Ectodermal cell (in vitro differentiated cells): ENCODE measurements at regions not wholly inside any gene's neighbourhood (a gene's known extent, or its start where the extent isn't known, plus 50 kb on each side); places are given as distances from the start of the nearest gene placed in this dataset.
"Not testable (repeated sequence)": the region's sequence is repeated elsewhere in the genome, so short reads cannot be mapped to it uniquely, and the experiment has no call there.

ENCODE experiments used
- H3K27ac ChIP-seq: 2 replicates; pipeline ENCODE4 v1.7.0; 2013; ENCODE audit warnings: mild to moderate bottlenecking, low read depth, low read length; ENCODE audit not compliant: insufficient read depth, poor library complexity, severe bottlenecking
- H3K27me3 ChIP-seq: 2 replicates; pipeline ENCODE4 v1.7.0; 2013; ENCODE audit warnings: mild to moderate bottlenecking, low read length; ENCODE audit not compliant: insufficient read depth, control insufficient read depth, poor library complexity, severe bottlenecking
- H3K36me3 ChIP-seq: one replicate; pipeline ENCODE4 v1.7.0; 2013; ENCODE audit warnings: low read length; ENCODE audit not compliant: control insufficient read depth, insufficient read depth
- H3K4me1 ChIP-seq: one replicate; pipeline ENCODE4 v1.7.0; 2013; ENCODE audit warnings: low read length; ENCODE audit not compliant: control insufficient read depth, insufficient read depth
- H3K4me3 ChIP-seq: 2 replicates; pipeline ENCODE4 v1.7.0; 2013; ENCODE audit warnings: low read depth, low read length, control low read depth; ENCODE audit not compliant: insufficient read depth
- H3K9me3 ChIP-seq: 2 replicates; pipeline ENCODE4 v1.7.0; 2013; ENCODE audit warnings: mild to moderate bottlenecking, low read length, moderate library complexity; ENCODE audit not compliant: control insufficient read depth
- WGBS, 2 experiments: methylation state at CpG; one replicate each; pipeline ENCODE4 v1.1.7; 2013; ENCODE audit warnings: missing lambda C conversion rate in 2 of 2; 5-methylcytosine and 5-hydroxymethylcytosine counted together

DNA sequence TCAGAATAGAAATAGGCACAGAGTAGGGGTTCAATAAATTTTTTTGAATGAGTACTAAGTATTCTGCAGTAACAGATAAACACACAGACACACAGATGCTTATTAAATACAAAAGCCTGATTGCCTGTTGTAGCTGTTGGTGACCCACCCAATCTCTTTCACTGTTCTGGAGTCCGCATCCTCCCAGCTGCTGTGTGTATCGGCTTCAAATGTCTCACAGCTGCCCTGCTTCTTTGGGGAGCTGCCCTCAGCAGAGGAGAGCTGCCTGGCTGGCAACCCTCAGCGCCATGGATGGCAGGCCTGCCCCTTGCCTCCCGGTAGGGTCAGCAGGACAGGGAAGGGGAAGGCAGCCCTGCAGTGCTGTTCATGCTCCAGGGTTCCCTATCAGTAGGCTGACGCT is 50.5 kb upstream of the PRNP start:
- Histone ChIP-seq H3K4me1 (no peaks in the 10 kb centered on the region), H3K9me3 (no peaks in the 10 kb centered on the region), H3K4me3 (no peak overlapping the region), H3K27me3 (no peaks in the 10 kb centered on the region), H3K27ac (no peak overlapping the region), H3K36me3 (no peaks in the 10 kb centered on the region)
- 87 to 93% methylated on average over 5 of the region's 5 CpGs for WGBS, 2 experiments

DNA sequence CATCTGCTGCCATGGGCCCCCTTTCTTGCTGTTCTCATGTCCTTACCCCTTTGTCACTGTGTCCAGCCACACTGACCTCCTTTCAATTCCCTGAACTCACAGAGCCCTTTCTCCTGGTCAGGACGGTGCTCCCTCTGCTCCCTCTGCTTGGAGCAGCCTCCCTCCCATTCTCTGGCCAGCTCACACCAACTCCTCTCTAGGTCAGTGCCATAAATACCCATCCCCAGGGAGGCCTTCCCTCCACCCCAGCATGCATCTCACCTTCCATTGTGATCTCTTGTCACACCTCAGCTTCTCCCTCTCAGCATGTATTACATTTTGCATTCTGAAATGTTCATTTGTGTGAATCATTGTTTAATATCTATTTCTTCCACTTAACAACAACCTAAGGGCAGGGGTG is 50.9 kb upstream of the PRNP start:
- no peaks in the 10 kb centered on the region for H3K27me3 ChIP-seq
- no peak overlapping the region for H3K27ac ChIP-seq
- H3K4me1 ChIP-seq = no peaks in the 10 kb centered on the region
- H3K9me3 ChIP-seq = no peaks in the 10 kb centered on the region
- H3K4me3 ChIP-seq = no peak overlapping the region
- 76 to 77% methylated on average over 1 of the region's 1 CpG for WGBS, 2 experiments
- H3K36me3 ChIP-seq = no peaks in the 10 kb centered on the region

DNA sequence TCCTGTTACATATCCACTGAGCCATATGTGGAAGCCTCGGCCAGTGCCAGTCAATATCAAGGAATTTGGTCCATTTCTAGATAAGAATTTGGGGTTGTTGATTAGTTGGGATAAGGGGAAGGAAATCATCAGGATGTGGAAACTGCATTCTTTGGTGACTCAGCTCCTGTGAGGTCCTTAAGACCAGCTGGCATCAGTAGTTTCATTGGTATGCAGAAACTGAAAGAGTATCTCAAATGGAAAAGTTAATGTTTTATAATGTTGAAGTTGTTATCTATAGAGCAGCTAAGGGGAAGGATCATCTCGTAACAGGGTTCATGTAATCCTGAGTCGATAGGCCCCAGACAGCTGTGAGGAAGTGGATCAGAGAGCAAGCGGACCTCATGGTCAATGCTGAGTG is 52.5 kb upstream of the PRNP start:
- H3K27me3 ChIP-seq = no peaks in the 10 kb centered on the region
- H3K36me3 ChIP-seq = no peaks in the 10 kb centered on the region
- no peak overlapping the region for H3K4me3 ChIP-seq
- H3K4me1 ChIP-seq = no peaks in the 10 kb centered on the region
- H3K27ac ChIP-seq = no peak overlapping the region
- no peaks in the 10 kb centered on the region for H3K9me3 ChIP-seq
- 94 to 97% methylated on average over 4 of the region's 4 CpGs for whole genome bisulfite sequencing, 2 experiments

DNA sequence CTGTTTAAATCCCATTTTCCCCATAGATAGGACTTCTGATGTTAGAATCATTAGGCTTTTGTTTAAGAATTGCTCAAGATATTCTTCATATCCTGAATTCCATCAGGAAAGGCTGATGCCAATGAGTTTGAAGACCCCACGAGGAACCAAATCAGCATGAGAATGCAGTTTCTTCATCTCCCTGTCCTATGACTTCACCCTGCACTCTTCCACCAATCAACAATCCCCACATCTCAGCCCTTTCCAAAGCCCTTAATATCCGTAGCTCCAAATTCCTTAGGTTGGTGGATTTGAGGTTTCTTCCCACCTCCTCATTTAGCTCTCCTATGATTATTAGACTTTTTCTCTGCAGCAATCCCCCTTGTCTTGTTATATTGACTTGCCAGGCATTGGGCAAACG is 52.9 kb upstream of the PRNP start:
- Histone ChIP-seq H3K36me3 (no peaks in the 10 kb centered on the region), H3K4me3 (no peak overlapping the region), H3K4me1 (no peaks in the 10 kb centered on the region), H3K27me3 (no peaks in the 10 kb centered on the region), H3K27ac (no peak overlapping the region), H3K9me3 (no peaks in the 10 kb centered on the region)
- 81 to 83% methylated on average over 3 of the region's 3 CpGs for WGBS, 2 experiments

DNA sequence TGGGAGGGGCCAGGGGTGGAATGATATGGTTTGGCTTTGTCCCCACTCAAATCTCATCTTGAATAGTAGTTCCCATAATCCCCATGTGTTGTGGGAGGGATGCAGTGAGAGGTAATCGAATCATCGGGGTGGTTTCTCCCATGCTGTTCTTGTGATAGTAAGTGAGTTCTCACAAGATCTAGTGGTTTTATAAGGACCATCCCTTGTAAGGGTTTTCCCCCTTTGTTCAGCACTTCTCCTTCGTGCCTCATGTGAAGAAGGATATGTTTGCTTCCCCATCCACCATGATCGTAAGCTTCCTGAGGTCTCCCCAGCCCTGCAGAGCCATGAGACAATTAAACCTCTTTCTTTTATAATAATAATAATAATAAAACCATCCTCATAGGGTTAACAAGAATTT is 53.4 kb upstream of the PRNP start:
- H3K4me1 ChIP-seq = no peaks in the 10 kb centered on the region
- H3K4me3 ChIP-seq = no peak overlapping the region
- H3K9me3 ChIP-seq = no peaks in the 10 kb centered on the region
- H3K27me3 ChIP-seq = no peaks in the 10 kb centered on the region
- WGBS, 2 experiments = 95% methylated on average over 2 to 3 of the region's 4 CpGs
- H3K27ac ChIP-seq = no peak overlapping the region
- H3K36me3 ChIP-seq = no peaks in the 10 kb centered on the region

DNA sequence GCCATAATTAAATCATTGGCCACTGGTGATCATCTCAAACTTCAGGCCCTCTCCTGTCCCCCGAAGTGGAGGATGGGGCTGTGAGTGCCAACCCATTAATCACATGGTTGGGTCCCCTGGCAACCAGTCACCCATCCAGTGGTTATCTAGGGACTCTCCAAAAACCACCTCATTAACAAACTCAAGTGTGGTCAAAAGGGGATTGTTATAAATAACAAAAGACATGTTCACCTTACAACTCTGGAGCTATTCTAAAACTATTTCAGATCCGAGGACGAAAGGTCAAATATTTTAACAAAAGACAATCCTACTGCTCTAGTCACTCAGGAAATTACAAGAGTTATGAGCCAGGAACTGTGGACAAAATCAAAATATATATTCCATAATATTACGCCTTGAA is 60.0 kb upstream of the PRNP start:
- H3K27ac ChIP-seq = no peak overlapping the region
- WGBS, 2 experiments = 94 to 95% methylated on average over 3 to 4 of the region's 4 CpGs

DNA sequence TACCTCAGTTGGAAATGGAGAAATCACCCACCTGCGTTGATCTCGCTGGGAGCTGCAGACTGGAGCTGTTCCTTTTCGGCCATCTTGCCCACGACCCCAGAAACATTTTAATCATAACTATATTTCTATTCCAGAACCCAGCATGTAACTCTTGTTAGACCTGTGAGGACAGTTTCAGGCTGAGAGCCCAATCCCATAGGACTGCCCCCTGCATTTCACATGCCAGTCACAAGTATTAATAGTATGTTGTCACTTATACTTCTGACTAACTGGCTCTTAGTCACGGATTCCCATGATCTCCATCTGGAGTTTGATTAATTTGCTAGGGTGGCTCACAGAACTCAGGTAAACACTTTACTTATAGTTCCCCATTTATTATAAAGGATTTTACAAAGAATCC is 60.6 kb upstream of the PRNP start:
- Histone ChIP-seq H3K4me3 (no peak overlapping the region), H3K4me1 (no peaks in the 10 kb centered on the region), H3K9me3 (no peaks in the 10 kb centered on the region), H3K27ac (no peak overlapping the region), H3K36me3 (no peaks in the 10 kb centered on the region), H3K27me3 (no peaks in the 10 kb centered on the region)
- WGBS, 2 experiments = 95 to 98% methylated on average over 5 of the region's 5 CpGs

More for the DNA sequence above, 60.0 kb upstream of the PRNP start:
- Histone ChIP-seq H3K4me3 (no peak overlapping the region), H3K36me3 (no peaks in the 10 kb centered on the region), H3K27me3 (no peaks in the 10 kb centered on the region), H3K9me3 (no peaks in the 10 kb centered on the region), H3K4me1 (no peaks in the 10 kb centered on the region)

DNA sequence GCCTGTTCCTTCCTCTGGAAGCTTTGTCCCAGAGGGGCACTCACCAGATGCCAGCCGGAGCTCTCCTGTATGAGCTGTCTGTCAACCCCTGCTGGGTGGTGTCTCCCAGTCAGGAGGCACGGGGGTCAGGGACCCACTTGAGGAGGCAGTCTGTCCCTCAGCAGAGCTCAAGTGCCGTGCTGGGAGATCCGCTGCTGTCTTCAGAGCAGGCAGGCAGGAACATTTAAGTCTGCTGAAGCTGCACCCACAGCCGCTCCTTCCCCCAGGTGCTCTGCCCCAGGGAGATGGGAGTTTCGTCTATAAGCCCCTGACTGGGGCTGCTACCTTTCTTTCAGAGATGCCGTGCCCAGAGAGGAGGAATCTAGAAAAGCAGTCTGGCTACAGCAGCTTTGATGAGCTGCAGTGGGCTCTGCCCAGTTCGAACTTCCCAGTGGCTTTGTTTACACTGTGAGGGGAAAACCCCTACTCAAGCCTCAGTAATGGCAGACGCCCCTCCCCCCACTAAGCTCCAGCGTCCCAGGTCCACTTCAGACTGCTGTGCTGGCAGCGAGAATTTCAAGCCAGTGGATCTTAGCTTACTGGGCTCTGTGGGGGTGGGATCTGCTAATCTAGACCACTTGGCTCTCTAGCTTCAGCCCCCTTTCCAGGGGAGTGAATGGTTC is 61.5 kb upstream of the PRNP start:
- not testable (repeated sequence) for H3K27ac ChIP-seq, H3K4me3 ChIP-seq, H3K36me3 ChIP-seq, H3K27me3 ChIP-seq, H3K4me1 ChIP-seq, H3K9me3 ChIP-seq
- 85 to 86% methylated on average over 11 of the region's 11 CpGs for WGBS, 2 experiments

DNA sequence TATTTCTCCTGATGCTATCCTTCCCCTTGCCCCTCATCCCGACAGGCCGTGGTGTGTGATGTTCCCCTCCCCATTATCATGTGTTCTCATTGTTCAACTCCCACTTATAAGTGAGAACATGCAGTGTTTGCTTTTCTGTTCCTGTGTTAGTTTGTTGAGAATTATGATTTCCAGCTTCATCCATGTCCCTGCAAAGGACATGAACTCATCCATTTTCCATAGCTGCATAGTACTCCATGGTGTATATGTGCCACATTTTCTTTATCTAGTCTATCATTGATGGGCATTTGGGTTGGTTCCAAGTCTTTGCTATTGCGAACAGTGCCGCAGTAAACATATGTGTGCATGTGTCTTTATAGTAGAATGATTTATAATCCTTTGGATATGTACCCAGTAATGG is 67.1 kb upstream of the PRNP start:
- H3K27ac ChIP-seq, H3K4me3 ChIP-seq, H3K9me3 ChIP-seq, H3K36me3 ChIP-seq, H3K27me3 ChIP-seq, H3K4me1 ChIP-seq: not testable (repeated sequence)
- 88 to 100% methylated on average over 4 of the region's 4 CpGs for WGBS, 2 experiments

DNA sequence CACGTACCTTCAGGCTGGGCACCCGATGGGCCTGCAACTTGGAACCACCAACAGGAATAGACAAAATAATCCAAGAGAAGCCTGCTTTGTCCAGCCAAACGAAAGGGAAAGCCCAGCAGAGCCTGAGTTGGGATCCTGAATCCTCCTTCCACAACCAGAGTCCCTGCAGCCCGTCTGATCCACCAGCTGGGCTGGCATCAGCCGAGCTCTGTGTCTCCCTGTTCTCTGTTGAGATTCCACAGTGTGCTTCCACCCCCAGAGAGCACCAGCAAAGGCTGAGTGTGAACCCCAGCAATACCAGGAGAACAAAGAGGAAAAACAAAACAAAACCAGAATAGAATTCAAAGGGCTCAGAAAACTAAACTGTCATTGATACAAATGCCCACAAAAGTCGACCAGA is 68.8 kb upstream of the PRNP start:
- peaks cover 9% of the 10 kb centered on the region for H3K4me1 ChIP-seq
- no peaks in the 10 kb centered on the region for H3K36me3 ChIP-seq
- no peak overlapping the region for H3K27ac ChIP-seq
- H3K9me3 ChIP-seq = no peaks in the 10 kb centered on the region
- WGBS, 2 experiments = 85 to 91% methylated on average over 6 of the region's 6 CpGs
- no peak overlapping the region for H3K4me3 ChIP-seq
- no peaks in the 10 kb centered on the region for H3K27me3 ChIP-seq

DNA sequence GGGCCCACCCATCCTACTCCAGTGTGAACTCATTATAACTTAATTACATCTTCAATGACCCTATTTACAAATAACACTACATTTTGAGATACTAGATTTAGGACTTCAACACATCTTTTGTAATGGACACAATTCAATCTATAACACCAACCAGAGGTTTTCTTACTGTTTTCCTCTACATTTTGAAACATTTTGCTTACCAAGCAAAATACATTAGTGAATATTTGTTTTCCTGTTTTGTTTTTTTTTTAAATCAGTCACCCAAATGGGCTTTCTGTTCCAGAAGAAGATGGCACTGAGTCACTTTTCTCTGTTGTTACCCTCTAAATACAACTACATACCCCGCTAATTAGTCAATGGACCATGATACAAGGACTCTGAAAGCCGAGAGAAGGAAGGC is 69.2 kb upstream of the PRNP start:
- no peak overlapping the region for H3K27ac ChIP-seq

More for the DNA sequence above, 69.2 kb upstream of the PRNP start:
- H3K27me3 ChIP-seq = no peaks in the 10 kb centered on the region
- H3K4me1 ChIP-seq = peaks cover 9% of the 10 kb centered on the region
- no peak overlapping the region for H3K4me3 ChIP-seq
- H3K9me3 ChIP-seq = no peaks in the 10 kb centered on the region
- WGBS, 2 experiments = 90 to 93% methylated on average over 2 of the region's 2 CpGs
- no peaks in the 10 kb centered on the region for H3K36me3 ChIP-seq
